ENCODE measurements at regions not wholly inside any gene's neighbourhood (a gene's known extent, or its start where the extent isn't known, plus 50 kb on each side); places are given as distances from the start of the nearest gene placed in this dataset.

DNA sequence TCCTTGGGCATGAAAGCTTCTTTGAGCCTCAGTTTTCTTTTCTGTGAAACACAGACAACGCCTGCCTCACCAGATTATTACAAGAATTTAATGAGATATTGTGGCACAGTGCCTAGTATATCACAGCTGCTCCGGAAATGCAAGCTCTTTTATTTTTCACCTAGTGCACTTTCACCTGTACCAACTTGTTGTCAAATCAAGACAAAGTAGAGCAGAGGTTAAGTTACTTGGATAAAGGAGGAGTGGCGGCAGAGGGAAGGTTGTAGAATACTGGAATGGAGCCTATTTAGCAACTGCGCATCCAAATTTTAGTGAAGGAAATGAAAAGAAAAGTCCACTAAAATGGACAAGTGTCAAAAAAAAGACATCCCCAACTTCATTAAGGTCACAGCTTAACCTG is 54.9 kb upstream of the RHOBTB1 start:
- Histone ChIP-seq H3K9me3 (no peaks in the 10 kb centered on the region), H3K4me3 (no peak overlapping the region), H3K4me1 (no peaks in the 10 kb centered on the region), H3K36me3 (ENCODE audit: low read depth, missing control alignments) (no peaks in the 10 kb centered on the region), H3K27me3 (no peaks in the 10 kb centered on the region), H3K27ac (no peak overlapping the region)
- 85 to 90% methylated on average over 4 of the region's 4 CpGs for WGBS, 2 donors
- TF ChIP-seq CTCF (IDR thresholded peaks at IDR 0.05) = no peak
- TF ChIP-seq POLR2A (IDR thresholded peaks at IDR 0.05) = no peak
- intact Hi-C loops (cut with DNase I; ENCODE audit: low total_unique reads) = no loop called here
- DNase-seq = no peak

GRCh38 chr10:60994128-60994527 is 50.1 kb upstream of the RHOBTB1 start:
- TF ChIP-seq POLR2A (IDR thresholded peaks at IDR 0.05) (no peak), CTCF (IDR thresholded peaks at IDR 0.05) (no peak)
- no peaks in the 10 kb centered on the region for H3K36me3 ChIP-seq (ENCODE audit: low read depth, missing control alignments)
- no peak for DNase-seq
- intact Hi-C loops (cut with DNase I; ENCODE audit: low total_unique reads) = no loop called here
- WGBS, 2 donors = 86 to 90% methylated on average over 2 of the region's 2 CpGs
- H3K4me3 ChIP-seq = no peak overlapping the region
- H3K9me3 ChIP-seq = no peaks in the 10 kb centered on the region
- no peak overlapping the region for H3K27ac ChIP-seq
- H3K27me3 ChIP-seq = no peaks in the 10 kb centered on the region
- no peaks in the 10 kb centered on the region for H3K4me1 ChIP-seq

All from testis (tissue), 2 donors.